GM12872 (cell line): ENCODE measurements at regions not wholly inside any gene's neighbourhood (a gene's known extent, or its start where the extent isn't known, plus 50 kb on each side); places are given as distances from the start of the nearest gene placed in this dataset.

Experiments
- CTCF ChIP-seq: IDR thresholded peaks from 3 replicates; pipeline ENCODE4 v1.5.1; 2011; ENCODE audit warnings: low read depth, mild to moderate bottlenecking, low read length, moderate library complexity; ENCODE audit not compliant: insufficient read depth

DNA sequence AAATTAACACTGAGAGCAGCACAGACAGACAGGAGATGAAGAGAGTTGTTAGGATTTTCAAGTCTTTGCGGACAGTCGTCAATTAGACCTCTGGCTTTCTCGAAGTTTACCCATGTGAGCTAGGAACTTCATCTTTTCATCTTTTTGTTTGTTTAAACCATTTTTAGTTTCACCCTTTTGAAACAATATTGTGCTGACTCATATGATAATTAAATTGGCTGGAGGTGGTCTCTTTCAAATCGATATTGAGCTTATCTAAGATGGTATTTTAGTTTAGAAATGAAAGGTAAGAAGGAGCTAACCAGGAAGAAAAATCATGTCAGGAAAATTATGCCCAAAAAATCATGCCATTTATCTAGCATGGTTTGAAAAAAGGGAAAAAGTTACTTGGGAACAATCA is 415.8 kb upstream of the SEMA3A start:
- TF ChIP-seq CTCF, result no peak

DNA sequence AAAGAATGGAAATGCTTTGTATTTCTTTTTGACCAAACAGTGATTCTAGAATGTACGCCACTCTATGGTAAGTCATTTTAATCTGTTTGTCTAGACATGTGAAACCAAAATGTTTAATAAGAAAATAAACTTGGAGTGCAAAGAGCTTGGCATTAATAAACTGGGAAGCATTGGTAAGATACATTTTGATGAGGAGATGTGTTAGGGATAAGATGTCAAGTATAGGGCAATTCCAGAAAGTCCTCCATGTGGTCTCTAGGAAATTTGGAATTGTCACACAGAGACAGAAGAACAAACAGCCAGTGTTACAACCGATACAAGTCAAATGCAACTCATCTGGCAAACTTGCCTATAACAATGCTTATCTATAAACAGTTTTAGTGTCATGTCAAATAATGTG is 410.7 kb upstream of the SEMA3A start:
- no peak for TF ChIP-seq CTCF

DNA sequence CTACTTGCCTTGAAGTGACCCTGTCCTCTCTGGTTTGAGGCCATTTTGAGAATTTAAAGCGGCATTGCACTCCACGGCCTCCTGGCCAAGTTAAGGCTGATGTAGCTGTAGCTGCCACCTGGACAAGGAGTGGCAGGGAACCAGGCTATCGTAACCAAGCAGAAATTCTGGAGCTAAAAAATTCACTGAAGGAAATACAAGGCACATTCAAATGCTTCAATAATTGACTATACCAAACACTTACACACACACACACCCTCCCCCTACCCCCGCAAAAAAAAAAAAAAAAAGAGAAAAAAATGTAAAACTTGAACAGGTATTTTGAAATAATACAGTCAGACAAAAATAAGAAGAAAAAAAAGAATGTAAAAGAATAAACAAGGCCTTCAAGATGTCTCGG is 409.0 kb upstream of the SEMA3A start:
- TF ChIP-seq CTCF, result no peak

- TF ChIP-seq CTCF, result no peak
Observed at GRCh38 chr7:84595026-84595425, 400.4 kb upstream of the SEMA3A start.

DNA sequence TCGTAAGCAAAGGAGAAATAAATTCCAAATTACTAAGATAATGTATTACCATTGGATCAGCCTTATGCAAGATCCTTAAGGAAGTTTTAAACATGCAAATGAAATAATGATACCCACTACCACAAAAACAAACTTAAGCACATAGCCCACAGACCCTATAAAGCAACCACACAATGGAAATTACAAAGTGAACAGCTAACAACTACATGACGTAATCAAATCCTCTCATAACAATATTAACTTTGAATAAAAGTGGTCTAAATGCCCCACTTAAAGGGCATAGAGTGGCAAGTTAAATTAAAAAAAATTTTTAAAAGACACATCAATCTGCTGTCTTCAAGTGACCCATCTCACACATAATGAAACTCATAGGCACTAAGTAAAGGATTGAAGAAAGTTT is 397.3 kb upstream of the SEMA3A start:
- no peak for TF ChIP-seq CTCF

- no peak for TF ChIP-seq CTCF
Observed at GRCh38 chr7:84589012-84589411, 394.4 kb upstream of the SEMA3A start.

DNA sequence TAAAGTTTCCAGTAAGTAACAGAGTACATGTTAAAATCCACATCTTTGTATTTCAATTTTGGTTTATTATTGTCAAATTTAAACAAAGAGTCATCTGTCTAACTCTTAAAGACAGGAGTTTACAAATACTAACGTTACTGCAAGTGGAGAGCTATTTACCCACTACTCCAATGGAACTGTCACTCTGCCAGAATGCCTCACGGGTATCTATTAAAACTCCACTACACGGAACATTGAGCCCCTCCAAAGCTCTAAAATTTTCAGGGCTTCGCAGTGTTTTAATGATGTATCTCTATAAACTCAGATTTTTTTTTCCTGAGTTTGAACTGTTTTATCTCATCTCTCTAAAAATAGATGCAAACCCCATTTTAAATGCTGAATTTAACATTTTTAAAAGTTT is 388.7 kb upstream of the SEMA3A start:
- TF ChIP-seq CTCF, result no peak

DNA sequence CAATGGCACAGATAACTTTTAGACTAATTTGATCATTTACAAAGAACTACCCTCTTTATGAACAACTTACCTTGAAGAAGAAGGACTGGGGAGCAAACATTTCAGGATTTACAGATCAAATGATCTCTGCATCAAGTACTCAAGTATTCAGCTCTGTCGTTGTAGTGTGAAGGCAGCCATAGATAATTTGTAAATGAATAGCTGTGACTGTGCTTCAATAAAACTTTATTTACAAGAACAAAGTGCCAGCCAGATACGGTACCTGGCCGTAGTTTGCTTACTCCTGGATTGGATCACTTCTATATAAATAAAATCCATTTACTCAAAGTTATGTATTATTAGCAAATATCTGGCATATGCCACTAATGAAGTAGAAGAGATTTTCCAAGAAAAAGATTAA is 388.2 kb upstream of the SEMA3A start:
- TF ChIP-seq CTCF, result no peak
